Psoas muscle (tissue), 7 donors: ENCODE measurements at regions not wholly inside any gene's neighbourhood (a gene's known extent, or its start where the extent isn't known, plus 50 kb on each side); places are given as distances from the start of the nearest gene placed in this dataset.

Experiments used
- ATAC-seq, 4 donors: fragments of 200-7000 bp; cut with Tn5 transposase; one replicate each; pipeline ENCODE4 v1.9.1; 2020; ENCODE audit warnings: moderate library complexity in 3 of 4, mild to moderate bottlenecking in 2 of 4
- DNase-seq, 2 donors: peaks; one replicate each; pipeline ENCODE4 v3.0.0-alpha.2; 2020
- H3K27ac ChIP-seq: fragments of 200-600 bp; one replicate; pipeline ENCODE4 v1.8.0; 2022
- H3K27me3 ChIP-seq, 3 donors: fragments of 200-600 bp in 1 of 3; one replicate each; pipeline versions ENCODE4 v1.6.1 to v1.8.0; 2013 to 2022; ENCODE audit warnings: low read length in 2 of 3, mild to moderate bottlenecking in 2 of 3, moderate library complexity in 1 of 3; ENCODE audit not compliant: insufficient read depth in 3 of 3
- H3K36me3 ChIP-seq, 2 donors: fragments of 200-600 bp in 1 of 2; one replicate each; pipeline versions ENCODE4 v1.6.1 to v1.8.0; 2013 to 2022; ENCODE audit warnings: low read depth in 1 of 2, mild to moderate bottlenecking in 1 of 2, moderate library complexity in 1 of 2; ENCODE audit not compliant: insufficient read depth in 1 of 2
- H3K4me1 ChIP-seq: fragments of 200-600 bp; one replicate; pipeline ENCODE4 v1.8.0; 2022
- H3K4me3 ChIP-seq: fragments of 200-600 bp; one replicate; pipeline ENCODE4 v1.8.0; 2022; ENCODE audit warnings: mild to moderate bottlenecking
- H3K9me3 ChIP-seq: fragments of 200-600 bp; one replicate; pipeline ENCODE4 v1.8.0; 2022
- CTCF ChIP-seq: fragments of 200-600 bp; IDR thresholded peaks from one replicate; pipeline ENCODE4 v1.8.0; 2022; ENCODE audit warnings: antibody characterized with exemption
- WGBS, 3 donors: extraction: QIAGEN DNeasy Blood & Tissue Kit; methylation state at CpG; one replicate each; pipeline versions ENCODE4 v1.1.6 to v1.1.7; 2013; 5-methylcytosine and 5-hydroxymethylcytosine counted together
- intact Hi-C, 2 donors: fragments of 100-400 bp; cut with DNase I; formaldehyde crosslinking; loops; one replicate each; pipeline versions ENCODE4 v1.11.0 to v1.14.2; 2022
- donor health status: healthy with polysubstance abuse.
- donor health status: DM: no; HTN: no; CAD: no; lungs with moderate emphysema.
- donor health status: Bipolar disorder and iron deficiency.
- donor health status: healthy.
- donor health status: DM: yes; HTN: yes; CAD: no.
- donor health status: DM: no; HTN: no; CAD: no.
- donor health status: DM: yes; HTN: yes; CAD: no.

DNA sequence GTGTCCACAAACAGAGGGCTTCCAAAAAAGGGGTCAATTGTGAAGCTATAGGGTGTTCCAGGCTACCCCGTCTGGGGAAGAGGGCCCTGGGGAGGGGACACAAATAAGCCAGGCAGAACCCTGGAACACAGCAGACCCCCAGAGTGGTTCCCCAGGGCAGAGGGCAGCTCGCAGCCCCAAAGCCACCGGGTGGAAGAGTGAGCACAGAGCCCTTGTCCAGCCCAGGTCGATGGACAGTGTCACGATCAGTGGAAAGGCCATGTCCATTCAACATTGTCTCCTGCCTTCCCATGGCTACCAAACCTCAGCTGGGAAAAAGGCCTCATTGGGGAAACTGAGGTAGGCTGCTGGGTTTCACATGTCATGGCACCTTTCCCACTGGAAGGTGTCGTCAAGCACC, 131.4 kb downstream of the DICER1 start:
- H3K9me3 ChIP-seq: no peaks in the 10 kb centered on the region
- intact Hi-C loops: no loop called here
- DNase-seq (no peak), ATAC-seq (no peak)
- no peak for TF ChIP-seq CTCF
- 87 to 88% (median 88%) methylated on average over 6 of the region's 6 CpGs for WGBS, 3 donors
- no peaks in the 10 kb centered on the region for H3K4me1 ChIP-seq
- H3K4me3 ChIP-seq: no peak overlapping the region
- no peaks in the 10 kb centered on the region for H3K27me3 ChIP-seq
- H3K36me3 ChIP-seq: no peaks in the 10 kb centered on the region
- no peak overlapping the region for H3K27ac ChIP-seq

DNA sequence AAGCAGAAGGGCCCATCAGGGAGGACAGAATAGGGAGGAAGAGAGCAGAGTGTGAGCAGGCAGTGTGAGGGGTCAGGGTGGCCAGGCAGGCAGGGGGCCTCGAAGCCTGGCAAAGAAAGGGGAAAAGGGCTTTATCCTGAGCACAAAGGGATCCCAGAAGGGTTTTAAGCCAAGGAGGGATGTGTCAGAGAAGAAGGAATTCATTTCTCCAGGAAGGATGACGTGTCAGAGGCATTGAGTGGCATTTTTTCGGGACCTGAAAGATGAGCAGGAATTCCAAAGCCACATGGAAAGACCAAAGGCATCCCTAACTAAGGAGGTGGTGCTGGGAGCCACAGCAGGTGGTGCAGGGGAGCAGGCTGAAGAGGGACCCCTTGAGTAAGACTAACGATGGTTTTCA, 132.1 kb downstream of the DICER1 start:
- WGBS, 3 donors: 60 to 66% (median 65%) methylated on average over 4 of the region's 4 CpGs

DNA sequence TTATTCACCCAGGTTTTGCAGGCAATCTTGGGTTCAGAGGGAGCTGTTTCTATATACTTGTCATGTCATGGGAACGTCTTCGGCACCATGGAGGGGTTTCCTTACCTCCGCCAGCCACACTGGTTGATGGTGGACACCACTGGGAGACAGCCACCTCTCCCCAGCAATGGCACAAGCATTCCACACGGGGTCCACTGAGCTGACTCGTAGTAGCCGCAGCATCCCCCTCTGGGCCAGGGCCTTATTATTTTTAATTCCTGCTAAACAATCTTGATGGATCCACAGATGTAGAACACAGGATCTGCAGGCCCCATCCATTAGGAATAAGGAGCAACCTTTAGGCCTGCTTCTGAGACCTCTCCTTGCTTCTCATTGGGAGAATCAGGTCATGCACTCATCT, 132.9 kb downstream of the DICER1 start:
- WGBS, 3 donors: 80 to 94% (median 93%) methylated on average over 6 of the region's 6 CpGs
- no peak for ATAC-seq
- no peak for TF ChIP-seq CTCF

More for the DNA sequence above, 132.1 kb downstream of the DICER1 start:
- H3K36me3 ChIP-seq: no peaks in the 10 kb centered on the region
- no peaks in the 10 kb centered on the region for H3K4me1 ChIP-seq
- no peaks in the 10 kb centered on the region for H3K9me3 ChIP-seq
- no peak for ATAC-seq
- no peak for DNase-seq
- TF ChIP-seq CTCF: no peak
- no peak overlapping the region for H3K4me3 ChIP-seq
- H3K27me3 ChIP-seq: no peaks in the 10 kb centered on the region
- no peak overlapping the region for H3K27ac ChIP-seq
- intact Hi-C loops: no loop called here

DNA sequence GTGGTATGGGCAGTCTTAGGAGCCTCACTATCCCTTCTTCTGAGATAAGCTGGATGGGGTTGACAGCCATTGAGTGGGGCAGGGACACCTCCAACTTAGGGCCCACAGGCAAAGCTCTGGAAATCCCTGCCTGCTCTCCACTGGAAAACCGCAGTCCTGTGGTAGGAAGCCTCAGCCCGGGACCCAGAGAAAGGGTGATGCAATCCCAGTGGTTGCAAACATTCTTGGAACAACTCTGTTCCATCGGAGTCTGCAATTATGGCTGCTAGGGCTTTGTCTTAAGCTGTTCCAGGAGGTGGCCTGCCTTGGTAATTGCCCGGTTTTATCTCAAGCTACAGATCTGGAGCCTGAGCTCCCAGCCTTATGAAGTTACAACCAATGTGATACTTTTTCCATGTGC, 133.4 kb downstream of the DICER1 start:
- no peaks in the 10 kb centered on the region for H3K9me3 ChIP-seq
- ATAC-seq (no peak), DNase-seq (no peak)
- no peaks in the 10 kb centered on the region for H3K27me3 ChIP-seq
- H3K4me1 ChIP-seq: no peaks in the 10 kb centered on the region
- WGBS, 3 donors: 65 to 82% (median 66%) methylated on average over 4 of the region's 4 CpGs
- H3K36me3 ChIP-seq: no peaks in the 10 kb centered on the region
- intact Hi-C loops: no loop called here
- H3K4me3 ChIP-seq: no peak overlapping the region
- H3K27ac ChIP-seq: no peak overlapping the region
- TF ChIP-seq CTCF: no peak

More for the DNA sequence above, 132.9 kb downstream of the DICER1 start:
- DNase-seq: no peak
- intact Hi-C loops: no loop called here
- Histone ChIP-seq H3K36me3 (no peaks in the 10 kb centered on the region), H3K27me3 (no peaks in the 10 kb centered on the region), H3K9me3 (no peaks in the 10 kb centered on the region), H3K27ac (no peak overlapping the region), H3K4me3 (no peak overlapping the region), H3K4me1 (no peaks in the 10 kb centered on the region)

DNA sequence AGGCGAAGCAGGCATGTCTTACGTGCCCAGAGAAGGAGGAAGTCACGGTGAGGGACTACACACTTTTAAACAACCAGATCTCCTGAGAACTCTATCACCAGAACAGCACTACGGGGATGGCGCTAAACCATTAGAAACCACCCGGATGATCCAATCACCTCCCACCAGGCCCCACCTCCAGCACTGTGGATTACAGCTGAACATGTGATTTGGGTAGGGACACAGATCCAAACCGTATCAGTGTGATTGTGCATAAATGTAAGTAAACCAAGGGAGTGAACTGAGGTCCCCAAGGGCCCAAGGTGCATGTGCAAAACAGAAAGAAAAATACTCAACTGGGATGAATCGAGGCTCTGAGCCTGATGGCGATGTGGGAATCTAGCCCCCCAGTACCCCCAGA, 134.2 kb downstream of the DICER1 start:
- no peak for DNase-seq
- WGBS, 3 donors: 85 to 91% (median 85%) methylated on average over 9 of the region's 9 CpGs
- ATAC-seq: no peak
- TF ChIP-seq CTCF: no peak
- intact Hi-C loops: no loop called here
- no peaks in the 10 kb centered on the region for H3K9me3 ChIP-seq
- H3K4me1 ChIP-seq: no peaks in the 10 kb centered on the region
- no peaks in the 10 kb centered on the region for H3K27me3 ChIP-seq
- H3K27ac ChIP-seq: no peak overlapping the region
- H3K4me3 ChIP-seq: no peak overlapping the region
- no peaks in the 10 kb centered on the region for H3K36me3 ChIP-seq
